Lower leg skin (tissue), 3 donors: ENCODE measurements at regions not wholly inside any gene's neighbourhood (a gene's known extent, or its start where the extent isn't known, plus 50 kb on each side); places are given as distances from the start of the nearest gene placed in this dataset.

Experiments used
- CTCF ChIP-seq, 3 donors: fragments of 450-650 bp; IDR thresholded peaks; one replicate each; pipeline ENCODE4 v1.5.1; 2016; ENCODE audit warnings: antibody characterized with exemption in 3 of 3, mild to moderate bottlenecking in 3 of 3, moderate library complexity in 2 of 3
- POLR2A ChIP-seq, 2 donors: fragments of 450-650 bp; IDR thresholded peaks; one replicate each; pipeline ENCODE4 v1.6.1; 2016 to 2017; ENCODE audit warnings: antibody characterized with exemption in 2 of 2, mild to moderate bottlenecking in 1 of 2, moderate library complexity in 1 of 2

DNA sequence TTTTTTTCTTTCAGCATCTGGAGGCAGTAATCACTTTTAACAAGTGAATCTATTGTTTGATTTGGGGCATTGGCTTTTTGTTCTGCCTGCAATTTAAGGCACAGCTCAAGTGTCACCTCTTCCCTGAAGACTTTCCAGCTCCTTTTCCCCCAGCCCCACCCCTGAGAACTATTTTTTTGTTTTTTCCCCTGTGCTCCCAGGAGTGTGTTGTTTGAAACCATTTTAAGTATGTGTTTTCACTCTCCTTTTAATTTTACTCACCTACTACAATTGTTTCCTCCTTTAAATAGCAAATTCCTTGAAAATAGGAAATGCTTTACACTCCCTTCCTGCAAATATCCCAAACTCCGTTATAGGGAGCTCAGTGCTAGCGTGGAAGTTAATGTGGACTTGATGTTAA lies 286.7 kb upstream of the PROK2 start:
- no peak for TF ChIP-seq CTCF (IDR thresholded peaks at IDR 0.05)
- no peak for TF ChIP-seq POLR2A (IDR thresholded peaks at IDR 0.05)
